ENCODE measurements at regions not wholly inside any gene's neighbourhood (a gene's known extent, or its start where the extent isn't known, plus 50 kb on each side); places are given as distances from the start of the nearest gene placed in this dataset.
"Not testable (repeated sequence)": the region's sequence is repeated elsewhere in the genome, so short reads cannot be mapped to it uniquely, and the experiment has no call there.

DNA sequence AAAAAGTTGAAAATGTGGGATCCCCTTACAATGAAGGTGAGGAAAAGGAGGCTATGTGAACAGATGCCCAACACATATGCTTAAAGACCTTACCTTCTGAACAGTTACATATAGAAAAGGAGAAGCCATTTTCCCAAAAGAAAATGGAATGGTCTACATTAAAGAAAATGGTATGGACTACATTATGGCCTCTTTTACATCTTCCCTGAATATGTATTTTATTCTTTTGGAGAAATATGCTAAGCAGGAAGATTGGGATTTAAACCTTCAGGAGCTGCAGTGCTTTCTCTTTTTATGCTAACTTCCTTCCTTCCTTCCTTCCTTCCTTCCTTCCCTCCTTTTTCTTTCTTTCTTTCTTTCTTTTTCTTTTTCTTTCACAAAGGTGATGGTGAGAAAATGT, 155.4 kb downstream of the SEC23IP start:
- no peak for DNase-seq

DNA sequence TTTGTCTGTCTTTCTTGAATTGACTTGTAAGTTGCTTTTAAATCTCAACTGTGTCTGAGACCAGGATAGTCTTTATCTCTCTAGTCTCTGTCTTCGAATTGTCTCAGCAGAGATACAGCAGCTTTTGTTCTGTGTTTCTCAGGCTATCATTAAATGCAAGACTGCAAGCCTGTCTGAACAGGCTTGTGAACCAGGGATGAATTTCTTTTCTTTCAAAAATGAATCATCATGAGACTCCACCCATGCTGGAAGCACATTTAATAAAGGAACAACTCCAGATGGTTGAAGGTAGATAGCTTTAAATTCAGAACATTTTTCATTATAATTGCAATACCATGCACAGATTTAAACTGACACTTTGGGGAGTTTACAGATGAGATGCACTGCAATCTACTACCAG, 155.9 kb downstream of the SEC23IP start:
- DNase-seq = no peak

DNA sequence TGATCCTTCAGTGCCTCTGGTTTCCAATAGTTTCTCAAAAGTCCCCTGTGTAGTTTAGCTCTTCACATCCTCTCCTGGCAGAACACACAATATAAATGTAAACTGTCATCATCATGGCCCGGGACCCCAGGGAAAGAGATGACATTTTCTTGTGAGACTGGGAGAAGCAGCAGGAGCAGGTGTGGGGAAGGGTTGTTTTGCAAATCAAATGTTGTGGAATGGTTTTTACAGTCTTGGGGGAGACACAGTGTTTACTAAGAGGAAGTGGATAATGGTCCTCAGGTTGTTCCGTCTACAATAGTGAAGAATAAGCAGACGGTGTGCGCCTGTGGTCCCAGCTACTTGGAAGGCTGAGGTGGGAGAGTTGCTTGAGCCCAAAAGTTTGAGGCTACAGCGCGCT, 159.1 kb downstream of the SEC23IP start:
- no peak for DNase-seq

DNA sequence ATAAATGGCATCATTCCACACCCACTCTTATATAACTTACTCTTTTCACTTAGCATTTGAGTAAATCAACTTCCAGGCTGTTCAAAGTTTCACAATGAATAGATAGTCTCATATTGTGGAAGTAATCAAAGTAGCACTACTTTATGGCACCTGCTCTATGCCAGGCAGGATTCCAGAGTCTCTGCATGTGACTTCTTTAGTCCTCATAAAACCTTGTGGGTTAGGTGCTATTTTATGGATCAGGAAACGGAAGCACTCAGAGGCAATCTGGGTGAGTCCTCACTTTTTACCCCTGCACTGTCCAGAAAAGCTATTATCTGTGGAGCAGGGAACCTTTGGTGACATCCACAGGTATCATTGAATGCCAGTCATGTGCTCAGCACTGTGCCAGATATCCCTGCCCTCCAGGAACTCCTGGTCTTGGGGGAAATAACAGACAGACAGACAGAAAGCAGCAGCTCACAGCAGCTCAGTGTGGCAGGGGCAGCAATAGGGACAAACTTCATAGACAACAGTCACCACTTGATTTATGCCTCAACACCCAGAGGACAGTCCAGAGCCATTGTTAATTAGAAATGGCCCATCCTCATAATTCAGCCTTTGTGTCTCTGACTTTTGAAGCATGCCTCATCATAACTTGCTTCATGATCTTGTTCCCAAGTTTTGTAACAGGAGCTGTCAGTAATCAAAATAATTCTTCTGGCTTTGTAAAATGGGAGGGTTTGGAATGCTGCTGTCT, 160.6 kb downstream of the SEC23IP start:
- DNase-seq = no peak

DNA sequence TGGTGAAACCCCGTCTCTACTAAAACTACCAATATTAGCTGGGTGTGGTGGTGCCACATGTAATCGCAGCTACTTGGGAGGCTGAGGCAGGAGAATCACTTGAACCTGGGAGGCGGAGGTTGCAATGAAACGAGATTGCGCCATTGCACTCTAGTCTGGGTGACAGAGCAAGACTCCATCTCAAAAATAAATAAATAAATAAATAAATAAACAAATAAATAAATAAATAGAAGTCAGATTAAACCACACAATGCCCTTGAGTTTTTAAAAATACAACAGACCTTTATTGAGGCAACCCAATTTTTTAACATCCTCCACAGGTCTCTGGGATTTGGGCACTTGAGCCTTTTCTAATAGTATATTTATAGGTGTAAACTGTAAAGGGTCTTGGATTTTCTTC, 167.3 kb downstream of the SEC23IP start:
- not testable (repeated sequence) for DNase-seq

DNA sequence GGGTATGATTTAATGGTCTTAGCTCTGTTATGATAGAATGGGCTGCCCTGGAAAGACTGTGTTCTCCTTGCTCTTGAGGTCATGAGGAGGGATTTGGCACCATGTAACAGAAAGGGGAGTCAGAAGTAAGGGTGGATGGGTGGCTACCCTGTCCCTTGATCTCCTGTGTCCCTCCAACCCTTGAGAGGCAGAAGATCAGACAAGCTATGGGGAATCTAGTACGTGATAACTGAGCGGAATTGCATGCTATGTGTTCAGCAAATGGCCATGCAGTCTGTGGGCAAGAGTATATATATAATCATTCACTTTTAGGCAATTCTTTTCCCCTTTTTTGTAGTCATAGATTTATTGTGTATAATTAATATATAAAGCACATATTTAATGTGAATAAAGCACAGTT, 174.9 kb downstream of the SEC23IP start:
- DNase-seq = no peak

DNA sequence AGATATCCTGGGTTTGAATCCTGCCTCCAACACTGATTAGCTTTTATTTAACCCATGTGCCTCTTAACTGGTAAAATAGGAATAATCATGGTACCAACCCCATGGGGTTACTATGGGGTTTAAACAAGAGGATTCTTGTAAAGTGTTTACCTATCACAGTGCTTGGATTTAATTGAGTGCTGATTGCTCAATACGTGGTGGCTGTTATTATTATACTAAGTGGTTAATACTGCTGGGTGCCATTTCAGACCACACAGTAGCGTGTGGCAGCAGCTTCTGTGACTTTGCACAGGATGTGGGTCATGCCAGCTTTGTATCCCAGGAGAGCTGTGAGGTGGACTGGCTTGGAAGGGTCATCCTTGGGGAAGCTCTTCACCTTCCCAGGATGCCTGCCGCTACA, 177.2 kb downstream of the SEC23IP start:
- no peak for DNase-seq

DNA sequence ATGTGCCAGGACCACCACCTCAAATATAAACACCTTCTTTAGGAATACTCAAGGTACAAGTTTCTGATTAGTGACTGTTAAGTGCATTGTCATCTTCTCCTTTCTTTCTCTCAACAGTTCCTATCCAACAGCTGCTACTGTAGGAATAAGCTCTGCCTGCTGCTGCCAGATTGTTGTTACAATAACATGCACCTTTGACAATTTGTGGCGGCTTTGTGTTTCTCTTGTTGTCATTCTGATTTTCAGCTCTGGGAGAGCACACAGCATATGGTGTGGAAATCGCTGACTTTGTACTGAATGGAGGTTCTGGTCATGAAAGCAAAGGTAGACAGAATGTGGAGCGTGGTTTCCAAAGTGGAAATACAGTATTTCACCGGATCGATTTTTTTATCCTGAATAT, 182.8 kb downstream of the SEC23IP start:
- no peak for DNase-seq

DNA sequence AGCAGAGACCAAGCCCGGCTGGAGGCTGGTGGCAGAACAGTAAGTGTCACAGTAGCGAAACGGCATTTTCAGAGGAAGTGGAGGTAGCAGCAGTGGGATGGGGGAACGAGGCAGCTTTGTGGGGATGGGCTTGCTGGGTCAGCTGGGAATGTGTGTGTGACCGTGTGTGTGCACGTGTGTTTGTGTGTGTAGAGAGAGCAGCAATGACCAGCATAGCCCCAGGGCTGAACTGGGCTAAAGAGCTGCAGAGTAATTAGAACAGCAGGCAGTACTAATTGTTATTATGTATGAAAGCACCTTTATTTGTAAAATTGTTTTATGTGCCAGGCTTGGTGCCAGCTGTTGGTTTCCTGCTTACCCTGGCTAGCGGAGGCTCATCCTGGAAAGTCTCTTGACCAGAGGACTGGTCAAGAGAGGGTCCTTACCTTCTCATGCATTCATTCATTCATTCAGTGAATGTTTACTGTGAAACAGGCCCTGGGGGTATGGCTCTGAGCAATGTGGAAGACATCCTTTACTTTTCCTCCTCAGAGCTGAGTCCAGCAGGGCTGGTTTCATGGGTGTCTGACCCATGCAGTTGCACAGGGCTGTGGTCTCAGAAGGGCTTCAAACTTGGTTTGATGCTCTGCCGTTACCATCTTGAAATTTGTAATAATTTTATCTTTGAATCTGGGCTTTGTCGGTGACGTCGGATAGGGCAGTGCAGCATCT, 184.6 kb downstream of the SEC23IP start:
- DNase-seq = no peak

DNA sequence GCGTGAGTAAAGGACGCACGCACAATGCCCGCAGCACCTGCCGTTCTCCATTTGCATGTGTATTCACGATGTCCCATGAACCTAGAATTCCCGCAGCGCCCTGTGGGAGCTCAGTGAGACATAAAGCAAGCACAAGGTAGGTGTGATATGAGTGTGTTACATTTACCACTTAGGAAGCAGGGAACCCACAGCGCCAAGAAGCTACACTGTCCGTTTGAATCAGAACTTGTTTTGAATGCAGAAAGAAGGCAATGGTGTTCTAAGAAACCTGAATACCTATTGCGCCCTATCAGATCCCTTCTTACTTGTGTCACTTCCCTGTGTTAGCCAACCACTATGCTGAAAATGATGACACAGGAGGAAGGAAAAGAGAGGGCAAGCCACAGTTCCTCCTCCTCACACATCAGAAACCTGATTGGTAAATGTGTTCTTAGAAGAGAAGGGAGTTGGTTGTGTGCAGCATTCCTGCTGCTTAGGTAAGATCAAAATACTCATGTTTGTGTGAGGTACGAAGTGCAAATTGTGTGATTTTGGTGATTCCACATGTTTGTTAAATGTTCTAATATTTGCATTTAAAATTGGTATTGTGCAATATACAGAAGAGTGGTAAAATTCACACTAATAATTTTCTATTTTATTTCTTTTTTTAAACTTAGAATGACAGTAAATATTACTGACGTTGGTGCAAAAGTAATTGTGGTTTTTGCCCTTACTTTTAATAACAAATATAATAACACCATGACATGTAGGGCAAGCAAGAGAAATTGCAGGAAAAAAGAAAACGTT, 185.4 kb downstream of the SEC23IP start:
- DNase-seq = no peak

DNA sequence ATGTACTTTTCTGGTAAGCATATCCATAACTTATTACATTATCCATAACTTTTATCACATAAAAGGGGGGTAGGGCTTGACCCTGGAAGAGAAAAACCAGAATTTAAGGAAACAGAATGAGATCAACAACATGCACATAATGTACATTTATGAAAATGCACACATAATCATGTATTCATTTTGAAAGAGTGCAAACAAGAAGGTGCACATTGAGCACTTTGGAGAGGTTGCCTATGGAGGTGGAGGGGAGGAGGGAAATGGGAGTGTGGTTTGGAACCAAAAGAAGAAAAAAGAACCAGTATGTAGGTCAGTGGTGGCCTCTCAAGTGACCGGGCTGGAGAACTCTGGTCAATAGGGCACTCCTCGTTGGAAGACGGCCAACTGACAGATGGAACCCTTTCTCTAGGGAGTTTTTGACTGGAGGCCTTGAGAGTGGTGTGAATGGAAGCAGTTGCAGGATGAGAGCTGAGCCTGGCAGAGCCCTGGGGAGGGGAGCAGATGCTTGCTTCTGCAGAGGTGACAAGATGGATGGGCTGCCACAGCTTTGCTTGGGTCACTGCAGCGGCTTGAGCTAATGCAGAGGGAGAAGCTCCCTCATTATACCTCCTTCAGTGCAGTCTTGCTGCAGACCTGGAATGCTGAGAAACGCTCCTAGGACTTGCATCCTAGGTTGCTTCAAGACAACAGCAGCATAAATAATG, 192.7 kb downstream of the SEC23IP start:
- DNase-seq = no peak

DNA sequence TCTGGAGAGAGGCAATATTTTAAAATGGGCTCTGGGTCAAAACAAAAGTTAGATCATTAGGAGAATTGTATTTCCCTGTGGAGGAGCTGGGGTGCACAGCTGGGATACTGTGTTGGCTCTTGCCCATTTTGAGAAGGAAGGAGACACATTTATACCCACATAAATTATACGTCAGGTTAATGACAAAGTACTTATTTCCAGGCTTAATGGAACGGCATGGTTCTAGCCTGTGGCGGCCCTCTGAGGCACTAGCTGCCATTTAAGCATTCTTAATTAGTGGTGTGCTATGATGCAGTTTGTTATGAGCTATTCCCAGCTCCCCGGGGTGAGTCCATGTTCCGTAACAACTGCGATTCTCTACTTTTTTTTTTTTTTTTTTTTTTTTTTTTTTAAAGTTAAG, 193.5 kb downstream of the SEC23IP start:
- DNase-seq = no peak

DNA sequence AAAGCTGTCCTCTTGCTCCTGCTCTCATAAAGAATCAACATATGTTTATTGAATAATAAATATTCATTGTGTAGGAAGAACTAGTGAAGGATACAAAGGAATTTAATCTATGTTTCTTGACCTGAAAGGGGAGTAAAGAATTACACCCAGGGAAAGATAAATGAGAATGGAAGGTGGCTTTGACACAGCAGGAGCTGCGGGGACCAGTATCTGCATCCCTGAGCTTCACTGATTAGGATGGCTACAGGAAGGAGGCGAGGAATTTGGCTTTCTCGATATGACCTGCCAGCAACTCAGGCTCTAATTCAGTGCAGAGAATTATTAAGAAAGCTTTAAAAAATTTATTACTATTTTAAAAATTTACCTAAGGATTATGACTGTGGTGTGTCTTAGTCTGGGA, 194.6 kb downstream of the SEC23IP start:
- DNase-seq = no peak

DNA sequence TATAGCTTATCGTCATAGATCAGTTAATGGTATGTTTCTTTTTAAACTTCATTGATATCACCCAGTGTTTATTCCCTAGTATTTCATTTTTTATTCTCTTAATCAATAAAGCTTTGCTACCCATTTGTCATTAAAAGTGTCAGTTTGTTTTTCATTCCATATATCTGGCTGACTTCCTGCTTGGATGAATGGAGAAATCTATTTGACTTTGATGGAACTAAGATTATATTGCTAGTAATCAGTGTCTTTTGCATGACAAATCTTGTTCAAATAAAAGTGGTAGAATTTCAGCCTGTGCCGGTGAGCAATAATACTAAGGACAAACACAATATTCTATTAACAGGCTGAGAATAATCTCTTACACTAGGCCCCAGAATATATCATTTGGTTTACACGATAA, 203.3 kb downstream of the SEC23IP start:
- no peak for DNase-seq

DNA sequence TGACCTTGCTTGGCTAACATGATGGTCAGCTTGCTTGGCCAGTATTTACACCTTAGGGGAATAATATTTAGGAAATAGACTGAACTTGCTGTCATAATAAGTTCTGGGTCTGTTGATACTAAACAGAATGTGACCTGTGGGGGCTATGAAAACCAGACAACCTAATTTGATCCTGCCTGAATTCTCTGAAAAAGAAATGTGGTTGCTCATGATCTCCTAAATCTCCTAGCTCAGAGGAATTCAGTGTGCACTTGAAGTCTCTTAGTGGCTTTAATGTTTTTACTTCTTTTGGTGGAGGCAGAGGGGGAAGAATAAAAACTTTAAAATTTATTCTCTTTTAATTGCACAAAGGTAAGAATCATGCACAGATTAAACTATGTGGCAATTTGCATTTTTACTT, 205.2 kb downstream of the SEC23IP start:
- DNase-seq = no peak

DNA sequence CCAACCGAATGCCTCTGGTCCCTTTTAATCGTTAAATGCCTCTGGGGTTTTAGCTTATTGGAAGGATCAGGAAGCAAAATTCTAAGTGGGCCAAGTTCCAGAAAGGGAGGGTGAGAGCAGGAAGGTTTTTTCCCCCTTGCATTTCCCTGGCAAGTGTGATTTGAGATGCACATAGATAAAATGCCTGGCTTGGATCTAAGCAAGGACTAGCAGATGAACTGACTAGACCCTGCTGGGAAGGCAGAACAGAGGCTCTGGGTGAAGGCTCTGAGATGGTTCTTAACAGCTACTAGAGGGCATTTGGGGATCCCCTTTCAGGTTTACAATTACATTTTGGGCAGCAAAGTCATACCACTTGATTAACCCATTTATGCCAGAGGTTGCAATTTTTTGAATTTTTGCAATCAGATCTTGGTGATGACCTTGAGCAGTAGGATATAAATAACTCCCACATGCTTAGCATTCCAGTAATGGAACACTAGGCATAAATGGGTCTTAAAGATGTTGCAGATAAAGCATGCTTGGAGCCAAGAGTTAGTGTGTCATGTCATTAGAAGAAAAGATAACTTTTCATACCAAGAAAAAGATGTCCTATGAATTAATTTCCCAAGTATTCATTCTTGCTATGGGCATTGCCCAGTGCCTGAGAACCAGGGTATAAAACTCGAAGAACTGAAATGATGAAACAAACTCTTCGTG, 205.9 kb downstream of the SEC23IP start:
- DNase-seq = no peak

DNA sequence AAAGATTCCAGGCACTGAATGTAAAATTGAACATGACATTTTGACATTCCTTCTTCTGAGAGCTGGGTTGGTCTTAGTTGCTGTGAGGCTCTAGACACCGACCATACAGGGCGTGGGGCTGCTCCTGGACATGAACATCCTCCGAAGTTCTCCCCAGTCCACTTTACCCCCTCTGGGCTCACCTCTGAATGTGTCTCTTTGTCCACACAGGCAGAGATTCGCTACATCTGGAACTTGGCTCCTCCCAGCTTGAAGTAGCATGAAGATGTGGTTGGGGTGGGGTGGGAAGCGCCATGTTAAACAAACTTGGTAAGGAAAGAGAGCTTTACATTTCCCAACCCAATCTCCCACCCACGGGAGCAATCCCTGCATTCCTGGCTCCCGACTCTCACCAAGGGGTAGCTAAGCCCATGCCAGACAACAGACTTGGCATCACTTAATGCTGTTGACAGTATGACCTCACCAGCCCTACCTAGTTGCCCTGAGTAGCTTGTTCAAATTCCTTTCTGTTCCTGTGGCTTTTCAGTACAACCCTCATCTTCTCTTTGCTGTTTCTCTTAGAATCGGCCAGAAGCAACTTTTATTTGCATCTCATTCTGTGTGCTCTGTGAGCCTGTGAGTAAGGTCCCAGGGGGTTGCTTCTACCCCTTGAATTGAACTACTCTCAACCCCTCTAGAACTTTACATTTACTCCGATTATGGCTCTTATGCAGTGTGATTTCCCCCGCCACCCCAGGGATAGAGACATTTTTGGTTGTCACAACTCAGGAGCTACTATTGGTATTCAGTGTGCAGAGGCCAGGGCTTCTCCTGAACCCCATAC, 211.4 kb downstream of the SEC23IP start:
- DNase-seq = no peak

DNA sequence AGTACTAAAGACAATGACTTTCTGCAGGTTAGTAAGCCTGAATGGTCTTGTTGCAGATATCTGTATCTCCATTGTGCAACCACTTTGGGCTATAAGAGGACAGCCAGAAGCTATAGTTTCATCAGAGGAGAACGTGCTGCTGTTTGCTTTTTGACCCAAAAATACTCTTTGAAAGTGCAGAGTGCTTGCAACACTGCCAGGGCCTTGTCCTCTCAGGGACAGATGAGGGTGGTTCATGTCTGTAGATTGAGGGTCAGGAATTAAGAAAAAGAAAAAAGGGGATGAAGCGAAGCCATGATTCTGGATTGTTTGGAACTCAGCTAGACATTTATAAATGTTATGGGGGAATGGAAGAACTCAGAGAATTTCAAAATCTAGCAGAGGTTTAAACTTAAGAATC, 212.5 kb downstream of the SEC23IP start:
- DNase-seq = no peak

DNA sequence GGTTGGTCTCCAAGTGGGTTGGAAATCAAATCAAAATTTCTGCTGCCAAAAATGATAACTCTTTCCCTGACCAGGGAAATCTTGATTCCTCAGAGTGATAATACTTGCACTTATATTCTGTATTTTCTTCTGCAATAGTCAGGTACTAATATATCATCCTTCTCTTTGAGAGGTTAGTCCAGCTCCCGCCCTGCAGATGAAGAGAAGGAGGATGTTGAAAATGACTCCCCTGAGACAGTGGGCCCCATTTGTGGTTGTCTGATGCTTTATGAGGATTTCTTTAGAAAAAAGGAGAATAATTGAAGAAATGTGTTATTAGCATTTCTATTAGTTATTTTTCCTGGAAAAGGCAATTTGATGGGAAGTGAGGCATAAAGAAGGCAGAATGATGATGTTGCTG, 213.0 kb downstream of the SEC23IP start:
- no peak for DNase-seq

DNA sequence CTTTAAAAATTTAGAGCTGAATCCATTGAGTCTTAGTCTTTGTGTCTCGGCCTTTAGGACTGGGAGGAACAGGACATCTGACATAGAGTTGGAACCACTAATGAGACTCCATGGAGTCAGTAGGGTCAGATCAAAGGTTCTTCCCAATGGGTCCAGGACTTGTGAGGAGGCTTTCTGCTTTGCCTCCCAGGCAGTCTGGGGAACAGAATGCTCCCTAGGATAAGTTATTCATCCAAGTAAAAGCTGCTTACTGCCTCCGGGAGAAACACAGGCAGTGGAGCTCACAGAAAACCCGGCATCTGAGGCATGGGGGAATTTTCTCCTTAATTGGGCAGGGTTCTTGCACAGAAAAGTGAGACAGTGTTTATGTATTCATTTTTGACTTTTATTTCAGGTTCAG, 216.4 kb downstream of the SEC23IP start:
- no peak for DNase-seq
